ENCODE measurements at regions not wholly inside any gene's neighbourhood (a gene's known extent, or its start where the extent isn't known, plus 50 kb on each side); places are given as distances from the start of the nearest gene placed in this dataset.
"Not testable (repeated sequence)": the region's sequence is repeated elsewhere in the genome, so short reads cannot be mapped to it uniquely, and the experiment has no call there.

DNA sequence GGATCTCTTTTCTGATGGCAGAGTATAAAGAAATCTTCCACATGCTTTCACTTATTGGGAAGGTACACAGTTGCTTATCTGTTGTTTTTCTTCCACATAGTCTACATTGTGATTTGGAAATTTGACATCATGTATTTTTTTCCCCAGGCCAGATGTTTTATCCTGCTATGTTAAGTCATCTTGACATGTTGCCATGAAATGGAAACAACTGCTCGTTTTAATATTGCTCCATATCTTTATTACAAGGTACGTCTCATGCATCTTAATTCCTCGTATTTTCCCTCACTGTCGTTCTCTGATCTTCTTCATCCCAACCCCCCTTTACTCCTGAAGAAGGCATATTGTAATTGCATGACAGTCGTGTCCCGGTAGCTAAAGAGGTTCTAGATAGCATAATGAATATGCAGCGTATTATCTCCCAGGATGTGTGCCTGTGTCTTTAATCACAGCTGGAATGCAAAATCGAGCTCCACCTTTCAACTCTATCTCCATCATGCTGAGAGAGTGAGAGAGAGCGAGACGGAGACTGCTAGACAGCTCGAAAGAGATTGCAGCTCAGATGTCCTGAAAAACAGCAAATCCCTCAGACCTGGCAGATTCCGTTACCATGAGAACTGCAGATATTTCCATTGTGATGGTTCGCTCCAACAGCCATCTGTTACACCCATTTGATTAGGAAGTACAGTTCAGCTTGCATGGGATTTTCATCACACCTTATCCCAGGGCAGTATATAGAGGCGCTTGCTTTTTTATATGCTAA, 281.7 kb downstream of the TMEM38B start:
- DNase-seq (ENCODE audit: low read depth in 3 of 3) = no peak

DNA sequence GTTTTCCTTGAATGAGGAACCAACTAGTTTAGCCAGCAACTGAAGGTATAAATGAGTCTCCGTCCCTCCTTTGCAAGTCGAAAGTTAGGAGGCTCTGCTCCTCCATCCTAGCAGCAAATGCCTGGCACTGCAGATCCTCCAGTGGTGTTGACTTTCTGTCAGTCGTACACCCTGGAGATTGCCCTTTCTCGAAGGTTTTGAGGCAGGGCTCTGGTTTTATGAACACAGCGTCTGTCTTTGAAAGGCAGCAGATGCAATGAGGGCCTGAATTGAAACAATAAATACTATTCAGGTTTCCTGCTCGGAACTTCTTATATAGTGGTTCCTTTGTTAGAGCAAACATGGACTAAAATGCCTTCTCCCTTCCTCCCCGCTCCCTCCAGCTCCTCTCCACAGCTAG, 284.0 kb downstream of the TMEM38B start:
- DNase-seq (ENCODE audit: low read depth in 3 of 3) = no peak

DNA sequence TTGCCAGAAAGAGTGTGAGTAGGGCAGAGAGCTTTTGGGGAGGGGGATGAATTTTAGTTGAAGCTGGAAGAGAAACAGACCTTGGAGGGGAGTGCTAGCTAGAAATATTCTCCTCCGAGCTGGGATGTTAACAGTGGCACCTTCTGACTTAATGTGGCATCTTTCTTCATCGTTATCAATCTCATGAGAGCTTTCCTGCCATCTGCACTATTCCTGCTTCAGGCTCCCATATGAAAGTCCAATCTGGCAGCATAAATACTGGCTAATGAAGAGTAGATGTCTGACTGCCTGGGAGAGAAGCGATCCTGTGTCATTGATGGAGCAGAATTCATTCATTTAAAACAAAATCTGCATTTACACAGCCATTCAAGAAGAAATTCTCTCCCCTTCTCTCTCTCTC, 284.5 kb downstream of the TMEM38B start:
- DNase-seq (ENCODE audit: low read depth in 3 of 3) = no peak

DNA sequence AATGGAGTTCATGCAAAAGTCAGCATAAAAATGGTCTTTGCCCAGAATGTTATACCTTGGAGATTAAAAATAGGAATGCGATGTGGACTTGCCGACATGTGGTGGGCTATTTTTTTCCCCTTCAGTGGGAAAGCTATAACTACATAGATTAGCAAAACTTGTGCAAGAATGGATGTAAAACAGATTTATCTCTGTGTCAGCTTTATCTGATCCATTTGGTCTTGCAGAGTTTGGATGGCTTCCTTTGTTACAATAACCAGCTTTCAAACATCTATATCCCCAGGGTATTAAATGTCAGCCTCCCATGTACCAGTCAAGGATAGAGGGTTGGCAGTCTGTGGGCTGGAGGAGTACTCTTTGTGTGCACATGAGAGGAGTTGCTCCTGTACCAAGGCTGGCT, 284.9 kb downstream of the TMEM38B start:
- DNase-seq (ENCODE audit: low read depth in 3 of 3) = no peak

DNA sequence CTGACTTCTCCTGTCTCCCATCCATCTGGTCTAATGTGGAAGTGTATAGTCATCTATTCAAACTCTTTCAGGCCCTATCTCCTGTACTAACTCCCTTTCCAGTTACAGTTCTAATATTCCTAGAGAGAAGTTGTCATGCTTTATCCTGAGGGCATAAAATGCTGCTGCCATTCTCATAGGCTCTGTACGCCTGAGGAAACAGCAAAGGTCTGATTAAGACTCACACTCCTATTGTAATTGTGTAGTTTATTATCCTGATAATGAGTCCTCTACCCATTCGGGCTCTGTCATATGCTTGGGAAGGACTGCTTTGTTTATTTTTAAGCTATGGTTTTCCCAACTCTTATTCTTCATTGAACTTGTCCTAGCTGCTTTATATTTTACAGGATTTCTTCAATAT, 290.4 kb downstream of the TMEM38B start:
- DNase-seq (ENCODE audit: low read depth in 3 of 3) = no peak

DNA sequence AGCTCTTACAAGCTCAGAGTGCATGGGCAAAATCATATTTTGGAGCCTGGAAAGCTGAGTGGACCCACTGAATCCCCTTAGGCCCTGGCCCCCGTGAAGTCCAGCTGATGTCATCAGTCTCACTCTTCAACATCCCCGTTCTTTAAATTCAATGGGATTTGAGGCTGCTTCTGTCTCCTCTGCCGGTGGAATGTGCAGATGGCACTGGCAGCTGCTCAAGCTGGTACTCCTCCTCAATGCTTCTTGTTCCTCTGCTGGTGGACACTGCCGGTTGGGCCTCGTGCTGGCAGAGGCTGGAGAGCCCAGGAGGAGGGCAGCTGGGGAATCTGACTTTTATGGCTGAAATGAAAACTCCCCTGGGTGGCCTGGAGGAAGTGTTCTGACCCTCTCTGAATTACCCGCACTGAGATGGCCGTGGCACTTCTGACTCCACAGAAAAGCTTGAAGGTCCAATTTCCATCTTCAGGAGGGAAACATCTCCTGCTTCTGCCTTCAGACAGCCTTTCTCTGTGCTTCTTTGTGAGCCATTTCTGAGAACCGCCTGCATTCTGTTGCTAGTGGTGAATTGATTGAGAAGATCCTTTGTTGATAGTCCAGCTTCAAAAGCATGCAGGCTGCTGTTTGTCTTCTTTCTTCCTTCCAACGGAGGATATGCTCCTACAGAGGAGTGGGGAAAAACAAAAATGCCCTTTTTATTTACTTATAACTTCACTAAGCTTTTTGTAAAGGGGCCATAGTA, 298.9 kb downstream of the TMEM38B start:
- DNase-seq (ENCODE audit: low read depth in 3 of 3) = no peak

DNA sequence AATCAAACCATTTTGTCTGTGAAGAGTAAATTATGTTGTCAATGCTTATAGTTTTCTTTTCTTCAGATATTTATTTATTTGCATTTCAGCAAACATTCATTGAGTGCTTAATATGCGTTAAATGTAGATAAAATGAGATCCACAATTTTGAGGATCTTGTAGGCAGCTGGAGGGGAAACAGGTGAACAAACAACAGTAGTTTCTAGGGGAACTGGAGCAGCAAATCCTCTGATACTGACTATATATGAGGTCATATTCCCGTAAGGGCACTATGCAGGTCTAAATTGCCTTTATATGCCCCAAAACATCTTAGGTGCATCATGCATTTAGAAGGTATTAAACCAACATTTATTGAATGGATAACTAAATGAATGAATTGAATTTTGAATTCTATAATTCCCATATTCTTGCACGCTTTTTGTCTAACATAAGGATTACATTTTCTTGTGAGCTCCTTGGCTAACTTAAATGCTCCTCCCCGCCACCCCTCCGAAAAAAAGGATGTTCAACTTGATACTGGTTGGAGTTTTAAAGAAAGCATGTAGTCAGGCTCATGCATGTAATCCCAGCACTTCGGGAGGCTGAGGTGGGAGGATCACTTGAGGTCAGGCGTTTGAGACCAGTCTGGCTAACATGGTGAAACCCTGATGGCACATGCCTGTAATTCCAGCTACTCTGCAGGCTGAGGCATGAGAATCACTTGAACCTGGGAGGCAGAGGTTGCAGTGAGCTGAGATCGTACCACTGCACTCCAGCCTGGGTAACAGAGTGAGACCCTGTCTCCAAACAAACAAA, 299.8 kb downstream of the TMEM38B start:
- DNase-seq (ENCODE audit: low read depth in 3 of 3) = no peak

DNA sequence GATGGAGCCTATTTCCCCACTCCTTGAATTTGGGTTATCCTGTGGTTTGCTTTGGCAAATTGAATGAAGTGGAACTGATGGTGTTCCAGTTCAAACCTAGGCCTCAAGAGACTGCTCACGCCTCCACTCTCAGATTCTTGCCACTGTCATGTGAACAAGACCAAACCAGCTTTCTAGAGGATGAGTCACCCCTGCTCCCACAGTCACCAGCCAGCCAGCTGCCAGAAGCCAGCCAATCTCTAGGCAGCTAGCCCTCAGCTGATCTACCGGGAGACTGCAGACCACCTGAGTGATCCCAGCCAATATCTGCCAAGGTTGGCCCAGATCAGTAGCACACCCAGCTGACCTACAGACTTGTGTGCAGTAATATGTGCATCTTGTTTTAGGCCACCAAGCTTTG, 300.6 kb downstream of the TMEM38B start:
- no peak for DNase-seq (ENCODE audit: low read depth in 3 of 3)

DNA sequence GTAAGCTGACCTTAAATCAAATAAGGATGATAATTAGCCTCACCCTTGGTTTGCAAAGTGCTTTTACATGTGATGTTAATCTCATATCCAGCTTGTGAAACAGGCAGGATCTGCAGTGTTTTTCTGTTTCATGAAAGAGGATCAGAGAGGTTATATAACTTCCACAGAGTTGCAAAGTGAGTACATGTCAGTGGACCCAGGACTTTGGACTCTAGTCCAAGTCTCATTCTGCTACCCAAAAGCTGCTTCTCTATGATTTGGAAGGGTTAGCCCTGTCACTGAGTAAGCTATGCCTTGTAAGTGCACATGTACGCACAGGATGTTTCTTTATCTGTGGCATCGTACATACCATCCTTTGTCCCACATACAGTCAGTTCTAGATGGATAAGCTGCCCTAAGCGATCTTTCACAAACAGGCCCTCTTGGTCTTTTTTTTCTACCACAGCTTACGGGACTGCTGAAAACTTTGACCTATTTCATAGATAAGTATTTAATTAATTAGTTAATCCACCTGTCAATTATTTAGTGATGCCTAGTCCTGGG, 322.9 kb downstream of the TMEM38B start:
- DNase-seq (ENCODE audit: low read depth in 3 of 3) = no peak

DNA sequence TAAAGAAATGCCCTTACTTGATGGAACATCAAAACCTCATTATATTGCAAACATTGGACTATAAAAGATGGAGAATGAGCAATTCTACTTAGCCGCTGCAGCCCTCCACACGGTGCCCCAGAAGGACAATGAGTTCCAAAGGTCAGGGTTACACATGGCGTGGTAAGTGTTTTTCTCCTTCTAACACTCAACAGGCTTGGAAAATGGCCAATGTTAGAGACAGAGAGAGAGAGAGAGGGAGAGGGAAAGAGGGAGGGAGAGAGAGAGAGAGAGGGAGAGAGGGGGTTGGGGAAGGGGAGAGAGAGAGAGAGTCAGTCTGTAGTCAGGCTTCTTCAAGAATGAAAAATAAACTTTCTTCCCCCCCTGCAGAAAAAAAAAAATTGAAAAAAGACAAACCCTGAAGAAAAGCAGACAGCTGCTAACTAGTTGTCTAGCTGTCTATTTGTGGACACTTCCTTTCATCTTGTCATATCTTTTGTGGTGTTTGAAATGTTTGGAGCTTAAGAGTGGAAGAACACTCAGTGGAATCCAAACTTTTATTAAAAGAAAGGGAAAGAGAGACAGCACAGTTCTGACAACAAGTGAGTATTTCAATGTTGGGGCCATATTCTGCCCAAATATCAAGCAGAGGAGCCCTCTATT, 324.8 kb downstream of the TMEM38B start:
- no peak for DNase-seq (ENCODE audit: low read depth in 3 of 3)

DNA sequence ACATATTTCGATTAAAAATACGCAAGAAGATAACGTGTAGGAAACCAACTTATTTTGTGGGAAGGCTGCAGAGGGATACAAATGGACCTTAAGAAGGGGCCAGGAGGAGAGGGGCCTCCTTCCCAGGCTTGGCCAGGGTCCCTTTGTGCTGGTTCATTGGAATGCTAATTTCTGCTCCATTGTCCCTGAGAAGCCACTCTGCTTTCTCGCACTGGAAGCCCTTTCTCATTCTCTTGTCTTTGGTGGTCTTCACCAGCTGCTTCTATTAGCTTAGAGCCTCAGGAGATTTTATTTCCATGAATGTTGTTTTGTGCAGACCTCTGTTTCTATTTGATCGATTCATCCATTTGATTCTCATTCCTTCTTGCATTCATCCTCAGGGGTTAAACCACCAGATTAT, 325.4 kb downstream of the TMEM38B start:
- DNase-seq (ENCODE audit: low read depth in 3 of 3) = no peak

DNA sequence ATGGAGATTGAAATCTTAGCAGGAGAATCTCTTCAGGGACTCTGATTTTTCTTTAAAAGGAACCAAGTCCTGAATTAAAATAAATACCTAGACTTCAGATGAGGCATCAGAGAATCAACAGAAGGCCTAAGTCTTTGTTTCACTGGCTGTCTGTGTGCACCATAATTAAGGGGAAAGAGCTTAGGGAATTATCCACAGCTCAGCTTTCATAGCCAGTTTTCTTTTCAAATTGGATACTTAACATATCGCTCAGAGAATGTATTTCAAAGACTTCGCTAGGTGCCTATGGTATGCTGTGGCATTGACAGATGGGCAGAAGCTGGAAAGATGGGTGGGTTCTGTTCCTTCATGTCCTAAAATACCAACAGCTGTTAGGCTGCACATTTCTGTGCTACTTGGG, 325.8 kb downstream of the TMEM38B start:
- no peak for DNase-seq (ENCODE audit: low read depth in 3 of 3)

DNA sequence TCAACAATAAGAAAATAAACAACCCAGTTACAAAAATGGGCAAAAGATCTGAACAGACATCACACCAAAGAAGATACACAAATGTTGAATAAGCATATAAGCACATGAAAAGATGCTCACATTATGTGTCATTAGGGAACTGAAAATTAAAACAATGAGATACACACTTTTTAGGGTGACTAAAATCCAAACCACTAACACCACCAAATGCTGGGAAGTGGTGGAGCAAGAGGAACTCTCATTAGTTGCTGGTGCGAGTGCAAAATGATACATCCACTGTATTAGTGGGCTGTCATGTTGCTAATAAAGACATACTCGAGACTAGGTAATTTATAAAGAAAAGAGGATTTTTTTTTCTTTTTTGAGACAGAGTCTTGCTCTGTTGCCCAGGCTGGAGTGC, 329.1 kb downstream of the TMEM38B start:
- DNase-seq (ENCODE audit: low read depth in 3 of 3) = no peak

DNA sequence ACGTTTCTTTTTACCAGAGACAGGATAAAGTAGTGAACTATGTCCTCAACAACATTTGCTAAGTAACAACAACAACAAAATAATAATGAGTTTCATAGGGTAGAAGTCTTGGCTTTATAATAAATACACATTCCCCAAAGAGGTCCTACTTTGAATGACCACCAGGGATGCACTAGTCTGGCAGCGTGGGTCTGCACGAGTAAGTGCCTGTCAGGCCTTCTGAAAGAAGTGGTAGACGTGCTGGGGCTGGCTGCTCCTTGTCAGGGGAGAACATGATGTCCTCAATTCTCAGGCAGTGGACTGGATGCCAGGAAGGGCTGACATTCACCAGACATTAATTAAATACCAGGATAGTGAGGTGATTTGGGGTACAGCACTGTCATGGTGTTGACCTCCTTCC, 331.1 kb downstream of the TMEM38B start:
- no peak for DNase-seq (ENCODE audit: low read depth in 3 of 3)

DNA sequence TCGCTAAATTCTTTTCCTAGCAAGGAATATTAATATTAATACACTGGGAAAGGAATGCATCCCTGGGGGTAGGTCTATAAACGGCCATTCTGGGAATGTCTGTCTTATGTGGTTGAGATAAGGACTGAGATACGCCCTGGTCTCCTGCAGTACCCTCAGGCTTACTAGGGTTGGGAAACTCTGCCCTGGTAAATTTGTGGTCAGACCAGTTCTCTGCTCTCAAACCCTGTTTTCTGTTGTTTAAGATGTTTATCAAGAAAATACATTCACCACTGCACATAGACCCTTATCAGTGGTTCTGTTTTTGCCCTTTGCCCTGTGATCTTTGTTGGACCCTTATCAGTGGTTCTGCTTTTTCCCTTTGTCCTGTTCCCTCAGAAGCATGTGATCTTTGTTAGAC, 335.8 kb downstream of the TMEM38B start:
- DNase-seq (ENCODE audit: low read depth in 3 of 3) = not testable (repeated sequence)

DNA sequence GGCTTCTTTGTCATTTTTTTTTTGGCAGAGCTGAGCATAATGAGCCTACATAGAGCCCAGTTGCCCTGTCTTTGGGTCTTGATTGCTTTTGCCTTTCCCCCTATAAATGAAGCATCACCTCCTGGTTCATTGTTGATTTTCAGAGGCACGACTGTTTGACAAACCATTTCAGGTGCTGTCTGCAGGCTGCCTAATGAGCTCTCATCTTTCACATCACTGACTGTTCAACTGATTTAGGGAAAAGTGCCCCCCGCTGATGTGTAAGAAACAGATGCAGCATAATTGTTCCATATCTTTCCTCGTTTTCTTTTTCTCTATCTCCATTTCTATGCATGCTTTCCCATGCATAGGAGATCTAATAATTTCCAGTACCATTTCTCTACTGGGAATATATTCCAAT, 338.6 kb downstream of the TMEM38B start:
- no peak for DNase-seq (ENCODE audit: low read depth in 3 of 3)

DNA sequence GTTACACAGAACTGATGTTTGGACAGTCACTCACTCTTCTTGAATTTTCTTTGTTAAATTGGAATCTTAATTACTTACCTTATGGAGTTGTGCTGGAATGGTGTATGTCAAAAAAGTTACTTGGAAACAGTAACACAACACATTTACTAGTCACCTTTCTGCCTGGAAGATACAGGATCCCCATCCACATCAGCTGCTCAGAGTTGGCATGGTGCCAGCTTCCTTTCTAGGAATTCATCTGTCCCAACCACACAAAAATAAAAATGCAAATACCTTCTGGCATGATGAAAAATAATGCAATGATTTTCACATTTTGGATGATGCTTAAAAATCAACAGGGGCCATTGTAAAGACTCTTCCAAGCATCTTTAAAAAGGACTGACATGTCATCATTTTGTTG, 341.5 kb downstream of the TMEM38B start:
- no peak for DNase-seq (ENCODE audit: low read depth in 3 of 3)

DNA sequence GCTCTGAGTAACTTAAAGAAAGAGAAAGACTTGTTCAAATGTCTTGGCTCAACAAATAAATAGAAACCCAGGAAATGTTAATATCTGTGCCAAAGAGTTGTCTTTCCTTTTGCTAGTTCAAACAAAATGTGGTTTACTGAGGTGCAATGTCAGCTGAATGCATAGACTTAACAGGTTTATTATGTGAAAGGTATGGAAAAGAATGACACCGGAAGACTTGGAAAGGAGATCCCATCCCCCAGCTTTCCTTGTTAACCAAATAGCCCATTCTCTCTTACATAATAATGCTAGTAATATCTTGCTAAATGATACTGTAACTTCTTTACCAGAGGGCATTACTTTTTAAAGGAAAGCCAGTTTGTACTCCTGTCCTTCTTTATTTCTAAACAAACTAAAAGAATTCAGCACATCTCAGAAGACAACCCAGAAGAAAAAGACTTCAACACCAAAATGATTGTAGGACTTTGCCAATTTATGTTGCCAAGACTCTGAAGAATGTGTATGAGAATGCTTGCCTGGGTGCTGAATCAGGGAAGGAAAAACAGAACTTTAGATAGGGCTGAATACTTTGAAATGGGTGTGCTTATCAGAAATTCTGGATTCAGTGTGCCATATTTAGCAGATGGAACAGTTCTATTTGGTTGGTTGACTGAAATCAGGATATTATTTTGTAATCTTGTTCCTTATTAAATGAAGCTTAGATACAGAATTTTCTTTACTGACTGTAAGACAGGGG, 344.1 kb downstream of the TMEM38B start:
- no peak for DNase-seq (ENCODE audit: low read depth in 3 of 3)

DNA sequence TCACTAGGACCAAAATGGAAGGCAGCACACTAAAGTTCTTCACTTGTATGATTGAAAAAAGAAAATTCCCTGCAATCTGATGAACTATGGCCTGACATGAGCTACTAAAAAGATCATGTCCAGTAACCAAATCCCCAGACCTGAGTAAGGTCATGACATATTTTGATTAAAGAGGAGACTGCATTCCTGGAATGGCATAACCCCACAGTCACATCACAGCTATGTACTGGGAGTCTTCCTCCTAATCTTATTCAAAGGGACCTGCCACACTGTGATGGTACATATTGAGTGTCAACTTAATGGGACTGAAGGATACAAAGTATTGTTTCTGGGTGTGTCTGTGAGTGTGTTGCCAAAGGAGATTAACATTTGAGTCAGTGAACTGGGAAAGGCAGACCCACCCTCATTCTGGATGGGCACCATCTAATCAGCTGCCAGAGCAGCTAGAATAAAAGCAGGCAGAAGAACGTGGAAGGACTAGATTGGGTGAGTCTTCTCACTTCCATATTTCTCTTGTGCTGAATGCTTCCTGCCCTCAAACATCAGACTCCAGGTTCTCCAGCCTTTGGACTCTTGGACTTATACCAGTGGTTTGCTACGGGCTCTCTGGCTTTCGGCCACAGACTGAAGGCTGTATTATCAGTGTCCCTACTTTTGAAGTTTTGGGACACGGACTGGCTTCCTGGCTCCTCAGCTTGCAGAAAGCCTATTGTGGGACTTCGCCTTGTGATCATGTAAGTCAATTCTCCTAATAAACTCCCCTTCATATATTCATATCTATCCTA, 345.0 kb downstream of the TMEM38B start:
- no peak for DNase-seq (ENCODE audit: low read depth in 3 of 3)

DNA sequence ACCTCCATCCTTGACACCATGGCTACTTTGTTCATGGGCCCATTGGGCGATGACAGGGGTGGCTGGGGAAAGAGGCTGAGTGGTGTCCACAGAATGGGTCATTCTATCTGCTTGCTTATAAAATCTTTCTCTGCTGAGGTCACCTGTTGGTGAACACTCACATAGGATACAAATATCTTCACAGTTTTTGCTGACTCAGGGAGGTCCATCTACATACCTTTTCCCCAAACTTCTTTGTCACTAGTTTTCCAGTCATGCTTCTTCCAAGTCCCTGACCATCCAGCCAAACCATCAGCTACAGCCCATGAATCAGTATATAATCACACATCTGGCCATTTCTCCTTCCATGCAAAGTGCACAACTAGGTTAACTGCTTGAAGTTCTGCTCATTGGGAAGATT, 347.6 kb downstream of the TMEM38B start:
- DNase-seq (ENCODE audit: low read depth in 3 of 3) = not testable (repeated sequence)

Data from stimulated activated CD4-positive, alpha-beta T cell treated with anti-CD3 and anti-CD28 coated beads, TNF-alpha, amount 100 ng/mL, for 4 hours (primary cell).